ENCODE measurements at regions not wholly inside any gene's neighbourhood (a gene's known extent, or its start where the extent isn't known, plus 50 kb on each side); places are given as distances from the start of the nearest gene placed in this dataset.

- H4K5ac ChIP-seq (ENCODE audit: insufficient read length, low read depth, low read length), result no peak overlapping the region
- no peaks in the 10 kb centered on the region for H3K79me2 ChIP-seq (ENCODE audit: control insufficient read depth in 1 of 2, insufficient read depth in 2 of 2, low read length in 2 of 2)
- no peak overlapping the region for H3K9ac ChIP-seq (replicated peaks in 1 of 4; ENCODE audit: extremely low read depth in 1 of 4, low read depth in 3 of 4, low read length in 3 of 4)
- no peak overlapping the region for H3K4me3 ChIP-seq (ENCODE audit: extremely low read depth in 1 of 4, insufficient read depth in 2 of 4, low read depth in 3 of 4, low read length in 4 of 4)
- H2BK15ac ChIP-seq (ENCODE audit: low read length), result no peak overlapping the region
- H3K4me1 ChIP-seq (replicated peaks in 1 of 4; ENCODE audit: control insufficient read depth in 3 of 4, insufficient read depth in 4 of 4, low read length in 3 of 4), result peaks cover 0 to 3% (median 0%) of the 10 kb centered on the region in 4 experiments; a peak in 2 of 7 replicates
- no peaks in the 10 kb centered on the region for H3K36me3 ChIP-seq (ENCODE audit: control insufficient read depth in 2 of 4, insufficient read depth in 4 of 4, low read length in 3 of 4)
- H4K91ac ChIP-seq (replicated peaks; ENCODE audit: insufficient read length, low read length), result no peak overlapping the region
- no peak overlapping the region for H2BK12ac ChIP-seq (ENCODE audit: low read depth, low read length)
- peak overlapping the region; percentile 60; the same call in 1 of the 2 replicates for H2AFZ ChIP-seq (ENCODE audit: low read length)
- no peaks in the 10 kb centered on the region for H3K9me3 ChIP-seq (ENCODE audit: insufficient read depth in 2 of 2, low read depth in 1 of 2, low read length in 1 of 2)
- no peaks in the 10 kb centered on the region for H4K20me1 ChIP-seq (replicated peaks in 1 of 2; ENCODE audit: control insufficient read depth in 1 of 2, insufficient read depth in 2 of 2, low read length in 2 of 2)
- no peaks in the 10 kb centered on the region for H3K79me1 ChIP-seq (ENCODE audit: low read depth, low read length)
- H3K4ac ChIP-seq (replicated peaks; ENCODE audit: insufficient read length, low read depth, low read length), result no peak overlapping the region
- no peak overlapping the region for H3K56ac ChIP-seq (replicated peaks; ENCODE audit: insufficient read length, low read depth, low read length)
- no peak overlapping the region for H2AK5ac ChIP-seq (ENCODE audit: low read depth, low read length)
- no peak overlapping the region for H2BK20ac ChIP-seq (ENCODE audit: low read length)
- H3K18ac ChIP-seq (ENCODE audit: extremely low read depth, low read length), result no peak overlapping the region
- FAIRE-seq, result no peak
- ChIA-PET CTCF (ENCODE audit: partially characterized antibody) (interaction anchor here (1.0 kb wide), 1 partner anchor 201 kb away, joined by 3 read pairs; no protein-coding TSS in a partner anchor), POLR2A (ENCODE audit: partially characterized antibody) (no interaction called here)
- no peak overlapping the region for H3K4me2 ChIP-seq (ENCODE audit: insufficient read depth in 1 of 2, low read depth in 2 of 2, low read length in 2 of 2)
- no peak for DNase-seq (ENCODE audit: low read depth in 1 of 2, low spot score in 2 of 2)
- 0 out of 2 replicates have a peak overlapping the region, but pooled peaks have one; percentile 41 for H4K8ac ChIP-seq (ENCODE audit: extremely low read depth, insufficient read depth, low read length)
- H3K23ac ChIP-seq (ENCODE audit: insufficient read length), result no peak overlapping the region
- TF ChIP-seq EP300 (IDR thresholded peaks at IDR 0.05; ENCODE audit: borderline replicate concordance in 1 of 2, low read depth in 2 of 2, low read length in 2 of 2) (no peak), PHF8 (conservative IDR thresholded peaks at IDR 0.05; ENCODE audit: low read depth, low read length) (no peak), JUND (IDR thresholded peaks at IDR 0.05; ENCODE audit: low read length) (no peak), USF2 (IDR thresholded peaks at IDR 0.05; ENCODE audit: low read length) (no peak), ZNF274 (IDR thresholded peaks at IDR 0.05; ENCODE audit: borderline replicate concordance, extremely low read depth, low read length) (no peak), BCL11A (IDR thresholded peaks at IDR 0.05; ENCODE audit: low read depth in 2 of 2, low read length in 2 of 2) (no peak)
- H2BK5ac ChIP-seq (ENCODE audit: low read depth, low read length), result no peak overlapping the region
- H3K23me2 ChIP-seq (ENCODE audit: low read depth, low read length), result no peaks in the 10 kb centered on the region
- WGBS, 2 experiments (ENCODE audit: extremely low coverage in 1 of 2, insufficient coverage in 1 of 2, insufficient read length in 1 of 2, insufficient replicate concordance in 2 of 2, low coverage in 1 of 2, low lambda C conversion rate in 2 of 2, missing lambda C conversion rate in 1 of 2), result 77% methylated on average over 6 of the region's 6 CpGs; no CpG with 5 or more reads in 1 of the 2 experiments
- no peak overlapping the region for H3K14ac ChIP-seq (ENCODE audit: insufficient read length)
- no peak overlapping the region for H3K27ac ChIP-seq (ENCODE audit: low read depth, low read length)
- no peaks in the 10 kb centered on the region for H3K27me3 ChIP-seq (replicated peaks in 1 of 4; ENCODE audit: control insufficient read depth in 3 of 4, extremely low read depth in 1 of 4, insufficient read depth in 3 of 4, low read length in 3 of 4)
- H2BK120ac ChIP-seq (replicated peaks; ENCODE audit: low read depth, low read length), result no peak overlapping the region
These were observed 226.9 kb upstream of the SEMA3D start for GRCh38 chr7:85413718-85414117.

Measured in H1 (cell line).